ENCODE measurements at regions not wholly inside any gene's neighbourhood (a gene's known extent, or its start where the extent isn't known, plus 50 kb on each side); places are given as distances from the start of the nearest gene placed in this dataset.

DNA sequence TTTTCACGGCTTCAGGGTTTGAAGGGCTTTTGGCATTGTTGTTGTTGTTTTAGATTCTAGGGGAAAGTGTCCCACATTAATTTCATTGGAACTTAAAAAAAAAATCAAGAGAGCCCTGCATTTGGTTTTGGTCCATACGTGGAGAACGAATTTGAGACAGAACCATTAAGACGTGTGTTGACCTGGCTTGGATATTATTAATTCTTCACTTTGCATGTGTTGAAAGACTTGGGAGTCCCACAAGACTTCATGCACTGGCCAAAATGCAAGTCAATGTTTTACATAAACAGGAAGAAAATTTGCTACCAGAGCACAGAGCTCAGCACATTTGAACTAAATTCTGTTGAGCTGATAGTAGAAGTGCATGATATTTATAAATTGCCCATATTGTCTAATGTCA, 761.2 kb upstream of the ACVR2A start:
- DNase-seq: no peak

DNA sequence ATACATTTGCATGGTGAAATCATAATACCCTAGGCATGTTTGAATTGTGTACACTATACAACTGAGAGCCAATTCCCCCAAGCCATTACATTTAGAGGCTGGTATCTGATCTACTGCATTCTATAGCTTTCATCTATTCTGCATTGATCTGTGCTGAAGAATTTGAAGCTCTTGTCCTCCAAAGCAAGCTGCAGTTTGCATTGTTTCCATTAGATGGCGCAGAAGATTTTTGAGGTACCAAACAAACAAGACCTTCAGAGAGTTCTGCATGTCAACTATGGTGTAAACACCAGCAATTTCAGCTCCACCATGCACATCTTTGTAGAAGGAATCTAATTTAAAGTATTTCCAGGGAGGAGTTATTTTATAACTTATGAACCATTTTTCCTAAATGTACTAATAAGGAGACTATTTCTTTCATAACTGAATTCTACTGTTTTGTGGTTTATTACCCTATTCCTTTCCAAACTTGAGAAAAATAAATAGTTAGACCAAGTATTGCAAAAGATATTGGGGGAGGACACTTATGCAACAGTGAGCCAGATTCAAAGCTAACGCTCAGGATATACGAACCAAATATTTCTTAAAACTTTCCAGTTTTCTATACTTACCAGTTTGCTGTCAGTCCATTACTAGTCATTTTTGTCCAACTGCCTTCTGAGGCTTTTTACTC, 761.8 kb upstream of the ACVR2A start:
- peak in 42 of 58 donors; percentile 1 to 67 (median 22) for DNase-seq

DNA sequence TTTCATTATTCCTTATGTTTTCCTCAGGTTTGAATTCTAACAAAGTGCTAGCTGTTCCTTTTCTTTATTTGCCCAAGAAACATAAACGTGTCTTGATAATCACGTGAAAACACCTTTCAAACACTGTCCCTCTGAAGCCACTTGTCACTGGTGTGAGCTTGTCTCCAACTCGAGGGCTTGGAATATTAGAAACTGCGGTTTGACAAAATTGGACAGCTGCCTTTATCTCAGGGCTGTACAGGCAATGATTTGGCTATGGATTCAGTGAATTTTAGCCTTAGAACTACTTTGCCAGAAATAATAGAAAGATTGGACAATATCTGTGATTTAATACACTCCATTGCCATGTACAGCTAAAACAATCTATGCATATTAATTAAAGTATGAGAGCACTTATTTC, 763.0 kb upstream of the ACVR2A start:
- DNase-seq: peak in 1 of 58 donors; percentile 0

DNA sequence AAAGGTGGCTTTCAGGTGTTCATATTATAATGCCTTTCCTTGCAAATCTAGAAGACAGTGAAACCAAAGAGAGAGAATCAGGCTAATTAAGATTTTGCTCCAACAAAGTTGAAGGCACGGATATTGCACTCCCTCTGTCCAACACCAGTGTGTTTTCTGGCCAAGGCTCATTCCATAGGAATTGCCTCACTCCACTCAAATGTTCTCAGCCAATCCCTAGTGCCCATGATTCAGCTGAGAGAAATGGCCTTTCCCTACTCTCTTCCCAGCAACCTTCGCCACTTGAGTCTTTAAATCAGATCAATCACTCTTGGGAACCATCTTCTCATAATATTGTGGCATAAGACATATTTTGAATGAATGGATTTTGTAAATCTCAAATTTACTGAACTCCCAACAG, 768.2 kb upstream of the ACVR2A start:
- DNase-seq: no peak

DNA sequence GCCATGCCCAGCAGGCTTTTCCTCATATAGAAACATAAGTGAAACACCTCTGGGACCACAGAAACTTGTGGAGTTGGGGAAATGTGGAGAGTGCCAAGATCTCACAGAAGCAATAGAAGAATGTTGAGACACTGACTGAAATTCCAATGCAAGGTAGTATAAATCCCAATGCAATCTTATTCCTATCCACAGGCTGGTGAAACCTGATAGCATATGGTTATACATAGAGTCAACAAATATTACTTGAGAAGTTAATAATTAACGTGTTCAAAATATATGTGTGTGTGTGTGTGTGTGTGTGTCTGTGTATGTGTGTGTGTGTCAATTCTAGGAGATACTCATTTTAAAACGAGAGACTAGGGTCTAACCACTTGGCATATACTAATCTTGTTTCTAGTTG, 776.8 kb upstream of the ACVR2A start:
- DNase-seq: no peak

- DNase-seq: no peak
Measured at GRCh38 chr2:147067136-147067535, 777.7 kb upstream of the ACVR2A start.

DNA sequence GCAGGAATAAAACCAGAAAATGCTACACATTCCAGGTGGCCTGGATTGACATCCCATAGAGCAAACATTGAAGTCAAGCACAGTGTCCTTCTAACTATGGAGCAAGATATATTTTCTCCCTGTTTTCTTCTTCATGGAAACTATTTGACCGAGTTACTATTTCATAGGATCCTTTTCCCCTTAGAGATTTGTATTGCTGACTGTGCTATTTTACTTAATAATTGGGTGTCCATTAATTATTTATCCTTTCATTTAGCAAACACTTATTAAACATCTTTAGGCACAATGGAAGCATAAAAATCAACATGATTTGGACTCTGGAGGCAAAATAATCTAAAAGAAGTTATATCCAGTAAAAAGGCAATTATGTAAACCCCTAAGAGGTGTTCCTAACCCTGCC, 782.8 kb upstream of the ACVR2A start:
- no peak for DNase-seq

- no peak for DNase-seq
Measured at GRCh38 chr2:147061269-147061668, 783.6 kb upstream of the ACVR2A start.

- DNase-seq: no peak
Measured at GRCh38 chr2:147057892-147058490, 786.8 kb upstream of the ACVR2A start.

GRCh38 chr2:147051814-147052213, 793.0 kb upstream of the ACVR2A start:
- no peak for DNase-seq

- DNase-seq: no peak
Measured at GRCh38 chr2:147051248-147051647, 793.6 kb upstream of the ACVR2A start.

GRCh38 chr2:147049957-147050356, 794.9 kb upstream of the ACVR2A start:
- DNase-seq: no peak

- DNase-seq: no peak
Measured at GRCh38 chr2:147046473-147046872, 798.4 kb upstream of the ACVR2A start.

- DNase-seq: peak in 22 of 58 donors; percentile 1 to 23 (median 6)
Measured at GRCh38 chr2:147045113-147045512, 799.7 kb upstream of the ACVR2A start.

DNA sequence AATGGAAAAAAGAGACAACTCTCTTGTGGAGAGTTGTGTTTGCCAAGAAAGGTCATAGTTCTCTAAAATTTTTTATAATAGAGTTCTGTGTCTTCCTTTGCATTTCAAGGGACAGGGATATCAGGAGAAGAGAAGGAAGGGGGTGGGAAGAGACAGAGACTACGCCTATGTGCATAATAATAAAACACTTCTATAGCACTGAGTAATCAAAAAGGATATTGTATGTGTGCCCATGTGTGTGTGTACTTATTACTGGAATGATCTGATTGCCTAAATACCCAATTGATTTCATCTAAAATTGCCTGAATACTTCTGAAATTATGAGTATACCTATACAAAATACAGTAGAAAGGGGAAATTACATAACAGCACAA, 803.7 kb upstream of the ACVR2A start:
- no peak for DNase-seq

- no peak for DNase-seq
Measured at GRCh38 chr2:147040298-147041120, 804.3 kb upstream of the ACVR2A start.

DNA sequence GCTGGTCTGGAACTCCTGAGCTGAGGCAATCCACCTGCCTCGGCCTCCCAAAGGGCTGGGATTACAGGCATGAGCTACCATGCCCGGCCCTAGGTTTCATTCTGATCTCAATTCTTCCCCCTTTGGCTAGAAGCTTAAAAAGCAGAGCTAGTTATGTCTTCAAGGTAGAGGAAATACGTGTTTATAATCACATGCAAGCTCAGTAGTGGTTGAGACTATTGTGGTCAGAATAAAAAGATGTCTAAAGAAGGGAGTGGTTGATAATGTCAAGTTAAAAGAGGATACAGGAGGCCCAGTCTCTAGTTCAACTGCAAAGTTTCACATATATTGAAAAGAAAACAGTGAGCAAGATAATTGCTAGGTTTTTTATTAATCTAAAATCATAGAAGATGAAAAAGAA, 807.8 kb upstream of the ACVR2A start:
- DNase-seq: no peak

GRCh38 chr2:147033044-147033443, 811.8 kb upstream of the ACVR2A start:
- no peak for DNase-seq

GRCh38 chr2:147031897-147032296, 812.9 kb upstream of the ACVR2A start:
- no peak for DNase-seq

- no peak for DNase-seq
Measured at GRCh38 chr2:147030966-147031720, 813.7 kb upstream of the ACVR2A start.

GRCh38 chr2:147027436-147027835, 817.4 kb upstream of the ACVR2A start:
- DNase-seq: no peak

All from anterior cingulate cortex (tissue), 58 donors.